GM23338 (cell line): ENCODE measurements at regions not wholly inside any gene's neighbourhood (a gene's known extent, or its start where the extent isn't known, plus 50 kb on each side); places are given as distances from the start of the nearest gene placed in this dataset.

ENCODE experiments used
- ATAC-seq: fragments of 200-7000 bp; cut with Tn5 transposase; 3 replicates; pipeline ENCODE4 v1.9.1; 2020
- DNase-seq: peaks from one replicate; pipeline ENCODE4 v3.0.0-alpha.2; 2015; ENCODE audit warnings: low spot score
- H2AFZ ChIP-seq: fragments of 200-600 bp; sonication (generic); 2 replicates; pipeline ENCODE4 v1.8.0; 2016; ENCODE audit warnings: antibody characterized with exemption, mild to moderate bottlenecking, moderate library complexity
- H3F3A ChIP-seq: fragments of 200-600 bp; sonication (generic); replicated peaks from 2 replicates; pipeline ENCODE4 v1.8.0; 2017; ENCODE audit warnings: antibody characterized with exemption, mixed run types, low read depth
- H3K27ac ChIP-seq: fragments of 200-600 bp; sonication (generic); 2 replicates; pipeline ENCODE4 v1.6.1; 2016; ENCODE audit warnings: low read depth
- H3K27me3 ChIP-seq: fragments of 200-600 bp; sonication (generic); 2 replicates; pipeline ENCODE4 v1.8.0; 2016; ENCODE audit warnings: mild to moderate bottlenecking, mixed run types, moderate library complexity; ENCODE audit not compliant: insufficient read depth
- H3K36me3 ChIP-seq: fragments of 200-600 bp; sonication (generic); 2 replicates; pipeline ENCODE4 v1.8.0; 2016; ENCODE audit warnings: mild to moderate bottlenecking; ENCODE audit not compliant: insufficient read depth
- H3K4me1 ChIP-seq: fragments of 200-600 bp; sonication (generic); 2 replicates; pipeline ENCODE4 v1.8.0; 2016; ENCODE audit warnings: mild to moderate bottlenecking, moderate library complexity; ENCODE audit not compliant: insufficient read depth
- H3K4me2 ChIP-seq: fragments of 200-600 bp; sonication (generic); 2 replicates; pipeline ENCODE4 v1.7.1; 2017; ENCODE audit warnings: mixed run types
- H3K4me3 ChIP-seq: fragments of 200-600 bp; sonication (generic); 2 replicates; pipeline ENCODE4 v1.6.1; 2016; ENCODE audit warnings: mixed run types
- H3K79me2 ChIP-seq: fragments of 200-600 bp; sonication (generic); replicated peaks from 2 replicates; pipeline ENCODE4 v1.8.0; 2017; ENCODE audit warnings: mild to moderate bottlenecking; ENCODE audit not compliant: insufficient read depth
- H3K9me2 ChIP-seq: fragments of 200-600 bp; sonication (generic); 2 replicates; pipeline ENCODE4 v1.8.0; 2017; ENCODE audit not compliant: insufficient read depth
- H4K20me1 ChIP-seq: fragments of 200-600 bp; sonication (generic); replicated peaks from 2 replicates; pipeline ENCODE4 v1.8.0; 2017; ENCODE audit warnings: mild to moderate bottlenecking; ENCODE audit not compliant: insufficient read depth
- H3K27ac Mint-ChIP-seq: 2 replicates; pipeline ENCODE4 v1.8.0; 2020; ENCODE audit warnings: inconsistent platforms, mild to moderate bottlenecking, moderate library complexity, mixed read lengths
- H3K27me3 Mint-ChIP-seq: 3 replicates; pipeline ENCODE4 v1.8.0; 2022; ENCODE audit warnings: low read depth, mild to moderate bottlenecking, moderate library complexity, mixed read lengths, inconsistent platforms; ENCODE audit not compliant: insufficient read depth, poor library complexity
- H3K36me3 Mint-ChIP-seq: 3 replicates; pipeline ENCODE4 v1.8.0; 2021; ENCODE audit warnings: low read depth, mild to moderate bottlenecking, inconsistent platforms, moderate library complexity, mixed read lengths
- H3K4me1 Mint-ChIP-seq: 3 replicates; pipeline ENCODE4 v1.8.0; 2020; ENCODE audit warnings: mild to moderate bottlenecking, inconsistent platforms, mixed read lengths
- H3K4me3 Mint-ChIP-seq: 3 replicates; pipeline ENCODE4 v1.8.0; 2021; ENCODE audit warnings: moderate library complexity, mild to moderate bottlenecking, inconsistent platforms, mixed read lengths
- H3K9me3 Mint-ChIP-seq: 3 replicates; pipeline ENCODE4 v1.8.0; 2020; ENCODE audit warnings: moderate library complexity, mild to moderate bottlenecking, inconsistent platforms, mixed read lengths
- CREB1 ChIP-seq: fragments of 250-450 bp; sonication (Bioruptor Pico); IDR thresholded peaks from 2 replicates; pipeline ENCODE4 v1.5.0; 2020; ENCODE audit warnings: low read depth, mild to moderate bottlenecking, moderate library complexity
- EZH2 ChIP-seq: fragments of 200-600 bp; sonication (generic); IDR thresholded peaks from one replicate; pipeline ENCODE4 v1.8.0; 2017; ENCODE audit warnings: antibody characterized with exemption, mild to moderate bottlenecking, low read depth; ENCODE audit not compliant: unreplicated experiment
- JUNB ChIP-seq: IDR thresholded peaks from one replicate; pipeline ENCODE4 v1.6.1; 2016; ENCODE audit warnings: antibody characterized with exemption; ENCODE audit not compliant: unreplicated experiment
- NANOG ChIP-seq: IDR thresholded peaks from 2 replicates; pipeline ENCODE4 v1.6.1; 2016; ENCODE audit warnings: antibody characterized with exemption, borderline replicate concordance
- POLR2AphosphoS5 ChIP-seq: IDR thresholded peaks from 2 replicates; pipeline ENCODE4 v1.6.1; 2016; ENCODE audit warnings: antibody characterized with exemption, low read depth
- STAT1 ChIP-seq: IDR thresholded peaks from one replicate; pipeline ENCODE4 v1.6.1; 2016; ENCODE audit warnings: antibody characterized with exemption; ENCODE audit not compliant: unreplicated experiment
- ZNF331 ChIP-seq: fragments of 250-450 bp; sonication (Bioruptor Pico); IDR thresholded peaks from 2 replicates; pipeline ENCODE4 v1.5.0; 2020; ENCODE audit warnings: low read depth, mild to moderate bottlenecking, moderate library complexity
- ZNF462 ChIP-seq: fragments of 250-450 bp; sonication (Bioruptor Pico); IDR thresholded peaks from 2 replicates; pipeline ENCODE4 v1.5.0; 2020; ENCODE audit warnings: mild to moderate bottlenecking, moderate library complexity
- TF ChIP-seq, protein P1 (sequence below): IDR thresholded peaks from one replicate; pipeline ENCODE4 v1.6.1; 2018; ENCODE audit warnings: antibody characterized with exemption; ENCODE audit not compliant: unreplicated experiment
- TF ChIP-seq, protein P2 (sequence below): IDR thresholded peaks from 2 replicates; pipeline ENCODE4 v1.6.1; 2016; ENCODE audit warnings: antibody characterized with exemption

- no peak for TF ChIP-seq ZNF462
Observed at GRCh38 chr5:173410459-173411233, 82.4 kb upstream of the STC2 start (continued).

GRCh38 chr5:173408946-173409345 lies 80.7 kb upstream of the STC2 start:
- H3K27me3 ChIP-seq, result no peaks in the 10 kb centered on the region
- no peak overlapping the region for H3K4me3 ChIP-seq
- Mint-ChIP-seq H3K36me3 (peaks cover 2% of the 10 kb centered on the region; the same call in 1 of the 3 replicates), H3K27ac (no peak overlapping the region), H3K4me3 (no peak overlapping the region), H3K4me1 (no peaks in the 10 kb centered on the region), H3K27me3 (peaks cover 7% of the 10 kb centered on the region), H3K9me3 (peaks cover 7% of the 10 kb centered on the region; the same call in 2 of the 3 replicates)
- no peaks in the 10 kb centered on the region for H3K4me1 ChIP-seq
- no peaks in the 10 kb centered on the region for H4K20me1 ChIP-seq
- H3F3A ChIP-seq, result no peaks in the 10 kb centered on the region
- H3K27ac ChIP-seq, result no peak overlapping the region
- ATAC-seq (no peak), DNase-seq (no peak)
- H3K4me2 ChIP-seq, result no peak overlapping the region
- no peaks in the 10 kb centered on the region for H3K36me3 ChIP-seq
- H2AFZ ChIP-seq, result no peak overlapping the region
- no peaks in the 10 kb centered on the region for H3K79me2 ChIP-seq
- H3K9me2 ChIP-seq, result peaks cover 3% of the 10 kb centered on the region
- TF ChIP-seq, protein P1, sequence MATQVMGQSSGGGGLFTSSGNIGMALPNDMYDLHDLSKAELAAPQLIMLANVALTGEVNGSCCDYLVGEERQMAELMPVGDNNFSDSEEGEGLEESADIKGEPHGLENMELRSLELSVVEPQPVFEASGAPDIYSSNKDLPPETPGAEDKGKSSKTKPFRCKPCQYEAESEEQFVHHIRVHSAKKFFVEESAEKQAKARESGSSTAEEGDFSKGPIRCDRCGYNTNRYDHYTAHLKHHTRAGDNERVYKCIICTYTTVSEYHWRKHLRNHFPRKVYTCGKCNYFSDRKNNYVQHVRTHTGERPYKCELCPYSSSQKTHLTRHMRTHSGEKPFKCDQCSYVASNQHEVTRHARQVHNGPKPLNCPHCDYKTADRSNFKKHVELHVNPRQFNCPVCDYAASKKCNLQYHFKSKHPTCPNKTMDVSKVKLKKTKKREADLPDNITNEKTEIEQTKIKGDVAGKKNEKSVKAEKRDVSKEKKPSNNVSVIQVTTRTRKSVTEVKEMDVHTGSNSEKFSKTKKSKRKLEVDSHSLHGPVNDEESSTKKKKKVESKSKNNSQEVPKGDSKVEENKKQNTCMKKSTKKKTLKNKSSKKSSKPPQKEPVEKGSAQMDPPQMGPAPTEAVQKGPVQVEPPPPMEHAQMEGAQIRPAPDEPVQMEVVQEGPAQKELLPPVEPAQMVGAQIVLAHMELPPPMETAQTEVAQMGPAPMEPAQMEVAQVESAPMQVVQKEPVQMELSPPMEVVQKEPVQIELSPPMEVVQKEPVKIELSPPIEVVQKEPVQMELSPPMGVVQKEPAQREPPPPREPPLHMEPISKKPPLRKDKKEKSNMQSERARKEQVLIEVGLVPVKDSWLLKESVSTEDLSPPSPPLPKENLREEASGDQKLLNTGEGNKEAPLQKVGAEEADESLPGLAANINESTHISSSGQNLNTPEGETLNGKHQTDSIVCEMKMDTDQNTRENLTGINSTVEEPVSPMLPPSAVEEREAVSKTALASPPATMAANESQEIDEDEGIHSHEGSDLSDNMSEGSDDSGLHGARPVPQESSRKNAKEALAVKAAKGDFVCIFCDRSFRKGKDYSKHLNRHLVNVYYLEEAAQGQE, result no peak
- TF ChIP-seq JUNB (no peak), STAT1 (no peak), ZNF331 (no peak), CREB1 (CRISPR knock-in tag) (no peak), NANOG (no peak), POLR2AphosphoS5 (no peak), EZH2 (no peak)
- TF ChIP-seq, protein P2, sequence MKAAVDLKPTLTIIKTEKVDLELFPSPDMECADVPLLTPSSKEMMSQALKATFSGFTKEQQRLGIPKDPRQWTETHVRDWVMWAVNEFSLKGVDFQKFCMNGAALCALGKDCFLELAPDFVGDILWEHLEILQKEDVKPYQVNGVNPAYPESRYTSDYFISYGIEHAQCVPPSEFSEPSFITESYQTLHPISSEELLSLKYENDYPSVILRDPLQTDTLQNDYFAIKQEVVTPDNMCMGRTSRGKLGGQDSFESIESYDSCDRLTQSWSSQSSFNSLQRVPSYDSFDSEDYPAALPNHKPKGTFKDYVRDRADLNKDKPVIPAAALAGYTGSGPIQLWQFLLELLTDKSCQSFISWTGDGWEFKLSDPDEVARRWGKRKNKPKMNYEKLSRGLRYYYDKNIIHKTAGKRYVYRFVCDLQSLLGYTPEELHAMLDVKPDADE, result no peak
